Stimulated activated CD8-positive, alpha-beta memory T cell treated with anti-CD3 and anti-CD28 coated beads, Interleukin-15, amount 100 ng/mL, for 48 hours (primary cell): ENCODE measurements at regions not wholly inside any gene's neighbourhood (a gene's known extent, or its start where the extent isn't known, plus 50 kb on each side); places are given as distances from the start of the nearest gene placed in this dataset.

Experiments used
- DNase-seq, 2 donors: peaks; one replicate each; pipeline ENCODE4 v3.0.0-alpha.2; 2020; ENCODE audit warnings: low read depth in 2 of 2

DNA sequence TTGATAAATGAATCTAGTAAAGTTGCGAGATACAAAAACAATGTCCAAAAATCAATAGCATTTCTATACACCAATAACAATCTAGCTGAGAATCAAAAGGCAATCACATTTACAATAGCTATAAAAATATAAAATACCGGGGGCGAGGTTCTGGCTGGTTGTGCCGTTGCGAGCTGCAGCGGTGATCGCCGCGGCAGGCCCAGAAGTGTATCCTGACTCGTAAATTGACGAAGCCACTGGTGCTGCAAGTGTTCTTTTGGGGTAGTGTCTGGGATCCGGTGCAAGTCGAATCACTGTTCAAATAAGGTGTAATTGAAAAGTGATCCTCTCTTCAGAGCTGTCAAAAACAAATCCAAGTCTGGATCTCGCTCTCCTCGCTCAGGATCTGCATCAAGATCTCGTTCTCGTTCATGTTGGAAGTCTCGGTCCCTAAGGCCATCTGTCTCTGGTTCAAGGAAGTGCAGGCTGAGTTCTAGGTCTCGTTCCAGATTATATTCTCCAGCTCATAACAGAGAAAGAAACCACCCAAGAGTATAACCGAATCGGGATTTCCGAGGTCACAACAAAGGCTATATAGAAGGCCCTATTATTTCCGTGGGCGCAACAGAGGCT lies 80.1 kb upstream of the STT3B start:
- no peak for DNase-seq

DNA sequence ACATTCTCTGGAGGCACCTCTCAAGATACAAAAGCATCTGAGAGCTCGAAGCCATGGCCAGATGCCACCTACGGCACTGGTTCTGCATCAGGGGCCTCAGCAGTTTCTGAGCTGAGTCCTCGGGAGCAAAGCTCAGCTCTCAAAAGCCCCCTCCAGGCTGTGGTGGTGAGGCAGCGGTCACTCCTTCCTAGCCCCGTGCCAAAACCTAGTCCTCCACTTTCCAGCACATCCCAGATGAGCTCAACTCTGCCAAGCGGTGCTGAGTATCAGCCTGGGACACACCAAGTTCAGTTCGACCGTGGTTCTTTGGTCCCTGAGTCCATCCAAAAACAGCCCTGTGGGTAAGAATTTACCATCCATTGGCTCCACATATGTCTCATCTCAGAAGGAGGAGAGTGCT lies 79.3 kb upstream of the STT3B start:
- DNase-seq, result no peak

GRCh38 chr3:31455524-31455923 lies 77.2 kb upstream of the STT3B start:
- DNase-seq, result no peak

- no peak for DNase-seq
Observed at GRCh38 chr3:31456373-31456772, 76.4 kb upstream of the STT3B start.

DNA sequence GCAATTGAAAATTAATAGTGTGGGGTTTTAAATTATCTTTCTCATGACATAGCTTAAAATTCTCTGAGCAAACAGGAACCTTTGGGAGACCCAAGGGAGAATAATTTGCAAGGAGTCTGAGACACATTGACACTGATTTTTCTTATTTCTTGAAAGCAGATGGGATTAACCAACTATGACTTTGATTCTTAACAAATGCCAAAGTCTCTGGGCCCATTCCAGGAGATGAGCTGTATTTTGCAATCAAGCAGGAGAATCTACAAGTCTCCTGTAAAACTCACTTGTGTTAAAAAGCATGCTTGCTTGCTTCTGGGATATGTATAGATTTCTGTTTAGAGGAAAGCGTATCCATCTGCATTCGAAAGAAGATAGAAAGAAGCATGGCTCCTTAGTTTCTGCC lies 71.3 kb upstream of the STT3B start:
- DNase-seq, result no peak

DNA sequence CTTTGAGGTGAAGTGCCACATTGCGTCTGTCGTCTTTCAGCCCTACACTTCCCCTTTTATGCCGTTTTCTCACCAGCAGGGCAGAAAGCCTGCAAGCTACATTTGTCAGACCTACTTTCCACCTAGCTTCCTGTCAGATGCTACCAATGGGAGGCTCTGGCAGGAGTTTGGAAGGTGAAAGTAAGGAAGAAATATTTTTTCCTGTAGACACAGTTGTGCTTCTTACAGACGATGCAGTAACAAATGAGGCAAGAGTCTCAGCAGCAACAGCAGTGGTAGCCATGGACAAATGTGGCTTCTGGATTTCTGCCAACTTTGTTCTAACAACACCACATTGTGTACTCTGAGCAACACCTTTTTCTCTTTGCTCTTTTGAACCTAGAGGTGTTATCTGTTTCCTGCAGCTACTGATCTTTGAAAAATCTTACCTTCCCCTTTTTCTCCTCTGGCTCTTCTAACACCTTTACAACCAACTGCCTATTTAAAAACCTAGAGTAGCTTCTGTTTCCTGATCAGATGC lies 70.6 kb upstream of the STT3B start:
- no peak for DNase-seq

DNA sequence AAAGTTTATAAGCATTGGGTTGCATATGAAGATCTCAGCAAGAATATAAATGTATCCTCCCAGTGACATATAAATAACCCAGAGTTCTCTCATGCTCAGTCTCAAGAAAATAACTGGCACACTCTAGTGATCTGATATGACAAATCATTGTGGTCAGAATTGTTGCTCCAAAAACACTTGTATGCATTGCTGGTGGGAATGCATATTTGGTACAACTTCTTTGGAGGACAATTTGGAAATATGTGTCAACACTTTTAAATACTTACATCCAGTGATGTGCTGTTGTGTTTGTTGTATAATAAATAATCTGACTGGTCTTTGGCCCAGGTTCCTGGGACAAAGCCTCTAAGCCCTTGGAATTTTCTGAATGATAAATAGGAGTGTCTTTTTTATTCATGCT lies 66.7 kb upstream of the STT3B start:
- DNase-seq, result no peak

GRCh38 chr3:31466866-31467265 lies 65.9 kb upstream of the STT3B start:
- DNase-seq, result no peak

DNA sequence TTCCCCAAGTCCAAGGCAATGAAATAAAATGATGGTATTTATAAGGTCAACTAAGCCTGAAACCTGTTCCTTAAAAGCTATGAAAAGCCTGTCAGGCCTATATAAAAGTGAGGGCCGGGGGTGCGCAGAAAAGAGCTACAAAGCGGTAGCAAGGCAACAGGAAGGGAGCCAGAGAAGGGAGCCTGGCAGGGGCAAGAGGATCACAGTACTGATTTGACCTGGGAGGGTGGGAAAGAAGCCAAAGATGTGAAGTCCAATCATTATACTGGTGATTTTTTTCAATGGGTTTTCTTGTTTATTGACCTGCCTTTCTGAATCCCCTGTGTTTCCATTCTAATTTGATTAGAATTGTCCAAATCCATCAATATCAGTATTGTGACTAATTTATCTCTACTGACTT lies 64.3 kb upstream of the STT3B start:
- DNase-seq, result no peak

DNA sequence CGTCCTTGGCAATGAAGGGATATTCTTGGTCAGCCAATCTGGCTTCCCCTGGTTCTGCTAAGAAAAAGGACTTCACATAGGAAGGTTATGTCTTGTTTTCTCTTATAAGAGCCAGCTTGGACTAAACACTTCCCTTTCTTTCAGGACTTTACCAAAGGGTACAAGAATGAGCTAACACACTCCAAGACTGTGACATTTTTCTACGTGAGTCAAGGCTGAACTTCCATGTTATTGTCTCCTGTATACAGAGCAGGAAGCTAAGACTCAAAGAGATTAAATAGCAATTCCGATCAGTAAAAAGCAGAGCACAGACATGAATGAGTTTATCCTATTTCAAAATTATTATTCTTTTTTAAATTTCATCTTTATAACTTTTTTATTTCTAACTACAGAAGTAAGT lies 63.3 kb upstream of the STT3B start:
- DNase-seq, result no peak

DNA sequence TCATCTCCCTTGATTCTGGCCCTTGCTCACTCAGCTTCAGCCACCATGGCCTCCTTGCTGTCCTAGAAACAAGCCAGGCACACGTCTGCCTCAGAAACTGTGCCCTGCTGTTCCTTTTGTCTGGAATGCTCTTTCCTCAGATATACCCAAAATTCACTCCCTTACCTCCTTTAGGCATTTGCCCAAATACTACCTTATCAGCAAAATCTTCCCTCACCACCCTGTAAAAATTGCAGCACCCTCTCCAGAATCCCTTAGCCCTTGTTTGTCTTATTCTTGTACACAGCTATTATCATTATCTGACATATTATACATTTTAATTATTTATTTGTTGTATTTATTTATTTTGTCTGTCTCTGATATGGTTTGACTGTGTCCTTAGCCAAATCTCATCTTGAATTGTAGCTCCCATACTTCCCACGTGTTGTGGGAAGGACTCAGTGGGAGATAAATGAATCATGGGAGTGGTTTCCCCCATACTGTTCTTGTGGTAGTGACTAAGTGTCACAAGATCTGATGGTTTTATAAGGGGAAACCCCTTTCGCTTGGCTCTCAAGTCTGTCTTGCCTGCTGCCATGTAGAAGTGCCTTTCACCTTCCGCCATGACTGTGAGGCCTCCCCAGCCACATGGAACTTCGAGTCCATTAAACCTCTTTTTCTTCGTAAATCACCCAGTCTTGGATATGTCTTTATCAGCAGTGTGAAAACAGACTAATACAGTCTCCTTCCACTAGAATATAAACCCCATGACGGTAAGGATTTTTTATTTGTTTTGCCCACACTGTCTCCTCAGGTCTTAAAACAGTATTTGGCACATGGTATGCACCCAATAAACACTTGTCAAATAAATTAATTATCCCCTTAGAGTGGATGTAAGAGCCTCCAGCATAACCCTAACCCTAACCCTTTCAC lies 60.0 kb upstream of the STT3B start:
- peak; percentile 5 to 32 for DNase-seq

DNA sequence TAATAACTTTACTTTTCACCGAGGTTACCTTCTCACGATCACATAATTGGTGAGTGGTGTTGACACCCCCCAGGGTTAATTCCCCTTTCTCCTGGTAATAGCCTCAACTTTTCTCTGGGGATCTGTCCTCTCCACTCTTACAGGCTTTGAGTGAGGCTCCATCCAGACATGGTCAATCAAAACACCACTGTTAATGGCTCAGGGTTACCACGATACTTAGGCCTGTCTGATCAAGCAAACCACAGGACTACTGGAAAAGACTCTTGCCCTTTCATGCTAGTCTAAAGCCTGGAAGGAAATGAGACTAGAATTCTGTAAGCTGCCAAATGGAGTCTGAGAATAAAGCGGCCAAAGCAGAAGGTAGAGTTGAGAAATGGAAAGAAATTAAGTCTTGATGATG lies 56.5 kb upstream of the STT3B start:
- no peak for DNase-seq

DNA sequence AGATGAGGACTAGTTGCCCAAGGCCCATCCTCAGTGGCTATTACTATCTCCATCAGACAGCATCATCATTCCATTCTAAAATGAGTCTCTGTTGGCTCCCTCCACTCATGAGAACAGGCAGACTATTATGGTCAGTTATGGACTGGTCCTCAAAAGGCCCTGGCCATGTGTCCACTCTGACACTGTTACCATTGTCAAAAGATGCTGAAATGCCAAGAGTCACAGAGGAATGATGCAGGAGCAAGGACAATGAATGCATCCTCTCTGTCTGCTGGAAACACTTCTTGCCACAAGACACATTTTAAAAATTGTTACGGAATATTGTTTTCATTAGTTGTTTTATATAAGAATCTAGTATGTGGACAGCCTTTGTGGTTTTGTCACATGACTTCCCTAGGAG lies 53.3 kb upstream of the STT3B start:
- no peak for DNase-seq

DNA sequence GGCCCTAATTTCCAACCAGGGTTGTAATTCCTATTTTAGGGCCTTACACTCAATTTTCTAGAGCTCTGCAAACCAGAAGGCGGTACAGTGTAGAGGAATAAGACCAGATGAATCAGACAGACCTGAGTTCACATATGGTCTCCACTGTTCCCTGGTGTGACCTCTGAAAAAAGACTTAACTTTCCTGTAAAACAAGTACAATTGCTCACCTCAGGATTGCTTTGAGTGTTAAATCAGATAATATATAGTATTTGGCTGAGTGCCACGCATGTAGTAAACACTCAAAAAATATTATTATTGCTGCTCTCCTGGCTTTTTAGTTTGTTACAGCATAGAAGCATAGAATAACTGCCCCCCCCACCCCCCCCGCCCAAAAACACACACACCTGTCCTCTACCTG lies 51.0 kb upstream of the STT3B start:
- DNase-seq, result no peak

GRCh38 chr3:31482493-31483200 lies 50.1 kb upstream of the STT3B start:
- no peak for DNase-seq
